NCI-H1694 treated with DMSO at 0.1 percent for 48 hours (cell line): ENCODE measurements at regions not wholly inside any gene's neighbourhood (a gene's known extent, or its start where the extent isn't known, plus 50 kb on each side); places are given as distances from the start of the nearest gene placed in this dataset.
"Not testable (repeated sequence)": the region's sequence is repeated elsewhere in the genome, so short reads cannot be mapped to it uniquely, and the experiment has no call there.

Experiments used
- DNase-seq: peaks from one replicate; lab custom pipeline; 2025; lab: John Stamatoyannopoulos, UW

DNA sequence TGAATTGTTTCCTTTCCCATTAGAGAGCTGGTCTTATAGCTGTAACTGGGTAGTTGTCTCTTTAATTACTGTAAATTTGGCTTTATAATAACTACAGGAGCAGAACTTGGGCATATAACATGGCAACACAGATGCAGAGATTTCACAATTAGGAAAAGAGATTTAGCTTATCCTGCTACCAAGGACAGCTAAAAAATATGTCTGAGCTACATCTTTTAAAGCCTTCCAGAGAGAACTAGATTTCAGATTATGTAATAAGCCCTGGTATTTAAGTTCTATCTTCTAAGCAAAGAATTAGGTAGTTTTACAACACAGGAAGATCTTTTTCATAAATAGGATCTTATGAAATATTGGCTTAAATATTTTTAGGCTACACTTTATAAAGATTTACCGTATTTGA is 313.8 kb downstream of the S1PR1 start:
- no peak for DNase-seq

DNA sequence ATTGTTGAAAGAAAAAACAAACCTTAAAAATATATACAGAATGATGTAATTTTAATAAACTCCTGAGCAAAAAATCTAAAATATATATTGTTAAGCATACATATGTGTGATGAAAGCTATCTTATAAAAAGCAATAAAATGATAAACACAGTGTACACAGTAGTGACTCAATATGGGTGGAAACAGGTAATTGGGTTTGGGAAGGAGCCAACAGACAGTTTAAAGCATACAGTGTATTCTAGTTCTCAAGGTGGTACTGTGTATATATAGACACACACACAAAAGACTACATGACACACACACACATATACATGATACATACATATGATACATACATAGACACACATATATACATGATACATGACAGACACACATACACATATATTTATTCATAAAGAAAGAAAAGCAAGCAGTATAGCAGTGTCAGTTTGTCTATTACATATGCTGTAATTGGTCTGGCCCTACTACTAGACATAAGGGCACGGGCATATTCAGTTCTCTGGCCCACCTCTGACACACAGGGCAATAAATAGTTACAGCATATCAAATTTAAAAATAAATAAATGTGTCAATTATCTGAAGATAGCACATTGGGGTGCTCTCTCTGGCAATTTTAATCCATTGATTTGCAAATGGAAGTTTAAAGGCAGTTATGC is 330.2 kb downstream of the S1PR1 start:
- DNase-seq = no peak

DNA sequence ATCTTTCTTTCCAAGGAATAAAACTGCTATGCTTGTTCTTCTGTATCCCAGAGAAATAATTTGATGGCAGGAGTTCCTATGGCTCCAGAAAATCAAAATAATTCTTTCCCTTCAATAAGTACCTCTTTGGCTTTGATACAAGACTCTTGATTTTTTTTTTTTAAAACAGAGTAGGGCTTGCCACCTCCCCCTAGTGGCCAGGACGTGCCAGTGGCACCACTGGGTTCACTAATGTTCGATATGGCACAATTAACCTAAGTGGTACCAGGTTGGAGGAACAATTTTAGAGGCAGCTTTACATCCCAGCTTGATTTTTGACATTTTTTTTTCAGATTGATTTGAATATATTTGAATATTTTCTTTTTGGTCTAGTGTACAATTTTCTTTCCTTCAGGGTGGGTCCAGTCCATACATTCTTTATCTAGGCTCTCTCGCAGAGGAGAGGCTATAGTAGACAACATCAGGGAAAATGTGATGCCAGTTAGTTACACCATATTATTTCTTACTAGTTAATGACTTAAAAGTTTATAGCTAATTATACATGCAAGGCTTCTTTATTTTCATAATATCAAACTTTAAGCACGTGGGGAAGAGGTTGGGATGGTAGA is 330.9 kb downstream of the S1PR1 start:
- peak; percentile 1 for DNase-seq

DNA sequence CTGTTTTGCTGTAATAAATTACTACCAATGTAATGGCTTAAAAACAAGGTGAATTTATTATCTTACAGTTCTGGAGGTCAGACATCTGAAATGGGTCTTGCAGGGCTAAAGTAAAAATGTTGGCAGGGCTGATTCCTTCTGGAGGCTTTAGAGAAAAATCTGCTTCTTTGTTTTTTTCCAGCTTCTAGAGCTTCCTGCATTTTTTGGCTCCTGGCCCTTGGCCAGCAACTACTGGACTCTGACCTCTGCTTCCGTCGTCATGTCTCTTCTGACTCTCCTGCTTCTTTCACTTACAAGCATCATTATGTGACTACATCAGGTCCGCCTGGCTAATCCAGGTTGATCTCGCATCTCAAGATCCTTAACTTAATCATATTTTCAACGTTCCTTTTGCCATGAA is 350.9 kb downstream of the S1PR1 start:
- DNase-seq = no peak

DNA sequence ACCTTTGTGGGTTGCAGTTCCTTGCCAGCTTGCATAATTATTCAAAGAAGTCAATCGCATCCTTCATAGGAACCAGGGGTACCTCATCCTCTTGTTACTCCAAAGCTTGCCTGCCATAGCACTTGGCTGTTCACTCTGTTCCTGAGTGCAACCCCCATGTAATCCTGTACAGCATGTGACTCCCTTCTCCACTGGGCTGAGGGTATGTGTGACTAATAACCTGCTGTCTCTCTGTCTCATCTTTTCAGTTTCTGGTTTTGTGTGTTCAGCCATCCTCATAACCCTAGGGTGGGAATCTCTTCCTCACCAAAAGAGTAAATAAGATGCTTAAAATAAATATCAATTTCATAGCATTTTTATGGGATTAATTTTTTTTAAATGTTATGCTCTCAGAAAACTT is 351.9 kb downstream of the S1PR1 start:
- no peak for DNase-seq

DNA sequence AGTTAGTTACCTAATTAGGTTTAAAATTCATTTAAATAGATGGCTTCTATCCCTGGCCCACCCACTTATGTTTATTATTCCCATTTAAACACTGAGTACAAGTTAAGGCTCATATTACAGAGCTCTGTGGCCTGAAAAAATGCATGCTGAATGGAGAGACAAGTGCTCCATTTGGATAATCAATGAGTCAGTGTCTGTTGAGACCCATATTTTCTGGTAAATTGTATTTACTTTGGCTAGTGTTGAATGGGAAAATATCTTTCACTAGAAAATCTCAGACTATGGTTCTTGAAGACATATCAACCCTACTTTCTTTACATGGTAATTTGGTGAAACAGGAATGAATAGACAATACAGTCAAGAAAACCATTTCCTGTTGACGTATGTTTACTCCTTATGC is 356.0 kb downstream of the S1PR1 start:
- DNase-seq = no peak

DNA sequence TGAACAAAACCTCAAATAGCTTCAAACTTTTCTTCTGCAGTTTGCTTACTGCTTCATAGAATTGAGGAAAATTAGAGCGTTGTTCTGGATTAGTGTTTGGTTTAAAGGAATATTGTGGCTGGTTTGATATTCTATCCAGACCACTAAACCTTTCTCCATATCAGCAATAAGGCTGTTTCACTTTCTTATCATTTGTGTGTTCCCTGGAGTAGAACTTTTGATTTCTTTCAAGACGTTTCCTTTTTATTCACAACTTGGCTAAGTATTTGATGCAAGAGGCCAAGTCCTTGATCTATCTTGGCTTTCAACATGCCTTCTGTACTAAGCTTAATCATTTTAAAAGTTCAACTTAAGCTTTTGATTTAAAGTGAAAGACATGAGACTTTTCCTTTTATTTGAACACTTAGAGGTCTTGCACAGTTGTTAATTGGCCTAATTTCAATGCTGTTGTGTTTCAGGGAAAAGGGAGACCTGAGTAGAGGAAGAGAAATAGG is 359.1 kb downstream of the S1PR1 start:
- no peak for DNase-seq

DNA sequence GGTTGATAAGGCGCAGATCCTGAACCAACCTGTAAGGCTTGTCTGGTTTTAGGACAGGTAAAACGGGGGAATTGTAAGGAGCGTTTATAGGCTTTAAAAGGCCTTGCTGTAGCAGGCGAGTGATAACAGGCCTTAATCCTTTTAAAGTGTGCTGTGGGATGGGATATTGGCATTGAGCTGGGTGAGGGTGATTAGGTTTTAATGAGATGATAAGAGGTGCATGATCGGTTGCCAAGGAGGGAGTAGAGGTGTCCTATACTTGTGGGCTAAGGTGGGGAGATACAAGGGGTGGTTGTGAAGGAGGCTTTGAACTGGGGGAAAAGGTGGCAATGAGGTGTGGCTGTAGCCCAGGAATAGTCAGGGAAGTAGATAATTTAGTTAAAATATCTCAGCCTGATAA is 363.8 kb downstream of the S1PR1 start:
- not testable (repeated sequence) for DNase-seq

DNA sequence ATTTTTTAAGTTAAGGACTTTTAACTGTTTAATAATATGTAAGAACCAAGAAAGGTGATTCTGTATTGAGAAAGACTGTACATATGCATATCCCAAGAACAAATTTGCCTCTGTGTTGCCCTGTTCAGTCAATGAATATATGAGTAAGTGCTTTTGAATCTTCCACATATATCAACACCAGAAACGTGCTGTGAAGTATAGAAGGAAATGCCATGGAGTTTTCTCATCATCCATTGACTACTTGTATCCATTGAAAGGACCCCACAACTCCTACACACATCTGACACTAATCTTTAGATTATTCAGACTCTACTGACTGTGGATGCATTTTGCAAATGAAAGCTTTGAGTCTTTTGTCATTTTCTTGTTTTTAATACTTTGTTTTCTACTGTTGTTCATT is 366.9 kb downstream of the S1PR1 start:
- DNase-seq = no peak

DNA sequence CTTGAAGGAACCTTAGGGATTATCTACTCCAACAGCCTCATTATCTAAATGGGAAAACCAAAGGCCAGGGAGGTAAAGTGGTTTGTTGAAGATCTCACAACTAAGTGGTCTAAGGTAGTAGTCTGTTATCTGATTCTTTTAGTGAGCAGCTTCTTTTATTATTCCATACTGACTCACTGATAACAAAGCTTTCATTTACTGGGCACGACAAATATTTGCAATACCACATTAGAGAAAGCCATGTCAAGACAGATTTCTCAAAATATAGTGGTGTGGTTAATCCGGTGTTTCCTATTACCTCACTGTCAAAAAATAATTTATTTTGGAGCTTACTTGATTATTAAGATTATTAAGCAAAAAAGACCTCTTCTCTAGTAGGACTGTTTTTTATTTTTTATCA is 369.1 kb downstream of the S1PR1 start:
- DNase-seq = no peak

DNA sequence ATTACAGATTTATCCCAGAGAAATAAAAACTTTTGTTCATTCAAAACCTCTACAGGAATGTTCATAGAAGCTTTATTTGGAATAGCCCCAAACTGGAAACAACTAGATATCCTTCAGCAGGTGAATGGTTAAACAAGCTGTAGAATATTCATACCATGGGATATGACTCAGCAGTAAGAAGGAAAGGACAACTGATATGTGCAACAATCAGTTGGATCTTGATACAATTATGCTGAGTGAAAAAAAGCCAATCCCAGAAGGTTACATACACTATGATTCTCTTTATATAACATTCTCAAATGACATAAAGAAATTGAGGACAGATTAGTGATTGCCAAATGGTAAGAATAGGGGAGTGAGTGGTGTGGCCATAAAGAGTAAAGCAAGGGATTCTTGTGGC is 376.7 kb downstream of the S1PR1 start:
- DNase-seq = no peak

DNA sequence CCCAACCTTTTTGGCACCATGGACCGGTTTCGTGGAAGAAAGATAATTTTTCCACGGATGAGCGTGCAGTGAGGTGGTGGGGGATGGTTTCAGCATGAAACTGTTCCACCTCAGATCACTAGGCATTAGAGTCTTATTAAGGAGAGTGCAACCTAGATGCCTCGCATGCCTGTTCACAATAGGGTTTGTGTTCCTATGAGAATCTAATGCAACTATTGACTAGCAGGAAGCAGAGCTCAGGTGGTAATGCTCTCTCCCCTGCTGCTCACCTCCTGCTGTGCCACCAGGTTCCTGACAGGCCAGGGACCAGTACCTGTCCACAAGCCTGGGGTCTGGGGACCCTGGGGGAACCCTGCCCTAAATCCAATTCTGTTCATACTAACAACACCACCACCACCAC is 377.8 kb downstream of the OLFM3 start:
- DNase-seq = no peak

DNA sequence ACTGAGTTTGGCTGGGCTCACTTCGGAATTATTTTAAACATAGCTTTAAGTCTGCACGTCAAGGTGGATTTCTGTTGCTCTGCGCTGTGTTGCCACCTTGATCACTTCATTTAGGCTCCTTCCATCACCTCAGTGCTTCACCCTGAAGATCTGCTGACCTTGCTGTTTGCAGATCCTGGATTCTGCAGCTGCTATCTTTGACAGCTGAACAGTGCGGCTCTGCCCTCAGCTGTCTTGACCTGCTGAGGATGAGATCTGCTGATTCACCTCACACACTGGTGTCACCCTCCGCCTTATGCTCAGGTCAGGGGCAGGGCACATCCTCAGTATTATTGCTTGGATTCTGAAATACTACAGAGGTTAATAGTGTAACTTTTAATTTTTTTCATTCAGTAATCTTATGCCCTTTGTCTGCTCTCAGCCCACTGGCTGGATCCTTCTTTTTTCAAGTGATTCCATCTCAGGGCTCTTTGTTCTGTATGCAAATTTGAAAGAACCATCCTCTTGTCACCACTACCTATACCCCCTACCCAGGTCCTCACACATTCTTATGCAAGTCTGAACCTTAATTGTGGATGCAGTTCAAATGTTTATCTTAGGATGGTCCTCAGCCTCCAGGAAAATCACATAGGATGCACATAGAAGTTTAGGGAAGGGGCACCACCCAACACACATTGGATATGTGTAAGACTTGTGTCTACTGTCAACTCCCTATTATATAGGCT is 364.0 kb downstream of the OLFM3 start:
- DNase-seq = no peak

DNA sequence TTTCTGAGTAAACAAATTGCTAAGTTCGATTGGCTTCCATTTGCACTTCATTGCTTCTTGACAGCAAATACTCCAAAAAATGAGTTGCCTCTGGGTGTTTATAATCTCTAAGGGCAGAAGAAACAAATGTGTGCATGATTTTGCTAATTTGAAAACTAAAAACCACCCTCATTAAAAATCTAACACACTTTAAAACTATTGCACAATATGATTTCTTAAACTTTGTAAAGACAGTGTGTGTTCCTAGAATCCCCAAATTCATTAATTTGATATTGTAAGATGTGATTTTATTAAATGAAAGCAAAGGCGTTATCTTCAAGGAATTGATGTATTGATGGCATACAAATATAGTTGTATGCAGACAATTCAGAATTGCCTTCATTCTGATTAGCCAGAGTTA is 350.9 kb downstream of the OLFM3 start:
- DNase-seq = no peak

DNA sequence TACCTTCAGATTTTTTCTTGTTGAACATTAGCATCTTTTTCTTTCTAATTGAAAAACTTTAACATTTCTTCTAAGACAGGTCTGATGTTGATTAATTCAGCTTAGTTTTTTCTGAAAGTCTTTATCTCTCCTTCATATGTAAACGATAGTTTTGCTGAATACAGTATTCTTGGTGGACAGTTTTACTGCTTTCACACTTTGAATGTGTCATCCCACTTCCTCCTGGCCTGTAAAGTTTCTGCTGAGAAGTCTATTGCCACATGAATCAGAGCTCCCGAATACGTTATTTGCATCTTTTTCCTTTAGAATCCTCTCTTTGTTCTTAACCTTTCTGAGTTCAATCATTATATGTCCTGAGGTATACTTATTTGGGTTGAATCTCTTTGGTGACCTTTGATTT is 344.2 kb downstream of the OLFM3 start:
- DNase-seq = no peak

DNA sequence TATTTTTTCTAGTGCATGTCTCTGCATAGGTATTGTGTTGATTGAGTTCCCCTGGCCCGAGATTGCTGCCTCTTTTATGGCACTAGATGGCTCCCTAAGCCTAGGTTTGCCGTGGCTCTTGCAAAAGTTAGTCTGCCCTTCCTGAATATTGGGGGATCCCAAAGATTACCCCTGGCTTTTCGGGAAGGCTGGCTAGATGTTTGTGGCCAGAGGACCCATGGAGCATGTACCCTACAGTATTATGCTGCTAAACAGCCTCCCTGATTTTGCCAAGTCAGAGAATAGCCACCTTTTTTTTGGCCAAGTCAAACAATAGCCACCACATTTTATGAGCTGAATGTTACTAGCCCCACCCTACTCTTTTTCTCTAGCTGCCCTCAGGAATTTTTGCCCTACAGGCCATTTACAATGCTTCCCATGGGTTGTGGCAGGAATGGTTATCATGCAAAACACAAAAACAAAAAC is 343.2 kb downstream of the OLFM3 start:
- no peak for DNase-seq

DNA sequence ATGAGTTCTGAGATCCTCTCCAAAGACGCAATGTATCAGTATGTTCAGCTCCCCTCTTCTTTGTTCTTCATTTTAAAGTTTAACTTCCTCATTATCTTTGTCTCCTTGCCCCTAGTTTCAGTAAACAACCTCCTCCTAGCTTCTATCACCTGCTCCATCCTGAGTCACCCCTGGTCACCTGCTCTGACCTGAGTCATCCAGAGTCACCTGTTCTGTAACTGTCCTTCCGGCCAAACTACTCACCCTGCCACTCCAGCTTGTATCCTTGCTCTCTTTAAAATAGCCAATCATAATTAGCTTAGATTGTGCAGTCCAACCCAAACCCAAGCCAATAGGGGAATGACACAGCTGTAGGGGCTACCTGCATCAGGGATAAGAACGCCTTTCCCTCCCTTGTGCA is 332.0 kb downstream of the OLFM3 start:
- no peak for DNase-seq

DNA sequence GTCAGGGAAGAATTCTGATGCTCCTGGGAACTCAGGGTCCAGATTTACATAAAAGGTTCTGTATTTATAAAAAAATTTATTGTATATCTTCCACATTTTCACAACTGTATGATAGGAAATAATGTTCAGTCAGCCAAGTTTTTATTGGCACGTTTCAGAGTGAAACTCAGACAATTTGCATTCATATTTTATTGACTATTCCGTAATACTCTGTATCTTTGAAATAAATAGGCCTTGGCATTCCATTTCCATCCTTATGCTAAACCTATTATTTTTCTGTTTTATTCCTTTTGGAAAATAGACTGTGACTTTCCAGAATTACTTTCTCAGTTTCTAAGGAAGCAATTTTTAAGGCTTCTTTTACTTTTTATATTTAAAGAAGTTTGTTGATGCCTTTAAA is 329.0 kb downstream of the OLFM3 start:
- DNase-seq = no peak

DNA sequence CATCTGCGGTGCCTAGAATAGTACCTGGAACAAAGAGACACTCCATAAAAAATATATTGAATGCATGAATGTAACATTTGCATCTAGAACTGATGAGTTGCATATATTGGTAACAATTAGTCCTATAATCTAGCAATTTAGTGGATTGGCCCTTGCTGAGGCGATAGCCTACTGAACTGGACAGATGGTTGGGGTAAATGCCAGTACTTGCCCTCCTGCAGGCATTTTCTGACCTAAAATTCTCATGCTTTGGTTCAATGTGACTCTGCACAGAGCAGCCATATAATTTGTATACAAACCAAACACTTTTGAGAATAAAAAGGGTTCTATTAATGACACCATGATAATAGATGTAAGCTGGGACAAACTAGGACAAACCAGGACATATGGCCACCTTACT is 313.6 kb downstream of the OLFM3 start:
- DNase-seq = no peak

DNA sequence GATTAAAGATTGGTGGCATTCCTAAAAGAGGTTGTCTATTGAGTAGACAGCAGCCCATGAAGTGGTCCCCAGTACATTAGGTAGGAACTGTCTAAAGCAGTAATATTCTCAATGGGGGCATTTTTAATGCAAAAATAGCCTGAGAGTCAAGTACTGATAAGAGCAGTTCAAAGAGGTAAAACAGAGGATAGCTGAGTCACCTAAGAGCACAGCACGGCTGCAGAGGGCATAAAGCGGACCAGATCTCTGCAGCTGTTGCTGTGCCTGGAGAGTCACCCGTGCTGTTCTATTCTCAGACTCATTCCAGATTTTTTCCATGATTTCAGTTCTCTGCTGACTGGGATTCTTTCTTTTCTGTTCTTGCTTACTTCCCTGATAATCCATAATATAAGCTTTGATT is 313.2 kb downstream of the OLFM3 start:
- no peak for DNase-seq

DNA sequence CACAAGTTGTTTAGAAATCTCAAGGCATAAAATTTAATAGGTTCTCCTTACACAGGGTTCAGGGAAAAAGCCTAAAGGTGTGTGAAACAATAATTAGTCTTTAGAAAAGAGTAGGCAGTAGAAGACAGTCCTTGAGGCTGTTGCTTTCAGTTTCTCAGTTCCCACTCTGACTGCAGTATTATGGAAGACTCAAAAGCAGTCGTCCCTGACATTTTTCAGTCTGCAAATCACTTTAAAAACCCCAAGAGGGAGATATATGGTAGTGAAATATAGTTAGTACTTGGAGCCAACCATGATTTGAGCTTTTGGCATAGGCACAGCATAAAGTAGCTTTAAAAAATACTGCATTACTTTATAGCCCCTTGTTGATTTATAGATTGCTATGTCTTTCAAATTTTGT is 299.7 kb downstream of the OLFM3 start:
- DNase-seq = no peak

DNA sequence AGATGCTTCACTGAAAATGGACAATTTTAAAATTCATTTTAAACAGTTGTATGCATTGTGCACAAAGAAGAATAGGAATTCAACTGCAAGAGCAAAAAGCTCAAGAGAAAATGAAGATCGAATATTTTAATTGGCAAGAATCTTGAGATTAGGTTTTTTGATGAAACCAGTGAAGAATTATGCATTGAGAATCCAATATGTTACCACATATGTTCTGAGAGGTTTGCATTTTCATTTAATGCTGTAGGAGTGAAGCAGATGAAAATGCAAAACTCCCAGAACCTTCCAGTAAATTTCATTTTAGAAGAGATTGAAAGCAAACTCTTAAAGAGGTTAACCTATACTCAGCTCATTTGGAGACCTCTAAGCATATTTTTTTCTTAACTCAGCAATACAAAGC is 298.0 kb downstream of the OLFM3 start:
- DNase-seq = no peak

DNA sequence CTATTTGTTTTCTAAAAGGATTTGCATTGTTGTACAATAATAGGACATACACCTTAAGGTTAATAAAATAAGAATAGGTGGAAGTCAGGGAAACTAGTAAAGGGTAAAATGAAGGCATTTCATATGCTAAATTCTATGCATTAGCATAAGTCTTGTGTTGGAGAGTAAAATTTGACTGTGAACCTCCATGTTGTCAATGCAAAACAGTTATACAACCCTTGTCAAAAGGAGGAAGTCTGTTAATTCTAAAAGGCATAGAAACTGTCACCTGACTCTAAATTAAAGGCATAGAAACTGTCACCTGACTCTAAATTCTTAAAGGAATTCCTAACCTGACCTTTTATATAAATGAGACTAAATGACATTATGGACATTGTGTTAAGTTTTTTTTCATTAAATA is 291.8 kb downstream of the OLFM3 start:
- no peak for DNase-seq
